GM12878 (cell line): ENCODE measurements at regions not wholly inside any gene's neighbourhood (a gene's known extent, or its start where the extent isn't known, plus 50 kb on each side); places are given as distances from the start of the nearest gene placed in this dataset.

ENCODE experiments used
- ATAC-seq: fragments of 200-7000 bp; cut with Tn5 transposase; 3 replicates; pipeline ENCODE4 v1.9.1; 2020; ENCODE audit warnings: mild to moderate bottlenecking, moderate library complexity
- BruUV-seq: library from RNA; stranded (reverse); fragments of 400-500 nt; replicated peaks from 2 replicates; lab custom pipeline; 2021; lab: Mats Ljungman, UMichigan
- CTCF ChIA-PET: fragments of 300-600 bp; sonication (Branson Sonifier 250); formaldehyde crosslinking; extraction: SDS; loops from one replicate; lab custom pipeline; 2021; ENCODE audit warnings: inconsistent platforms; lab: Yijun Ruan, JAX
- POLR2A ChIA-PET: fragments of 350-600 bp; formaldehyde crosslinking; extraction: SDS; loops from one replicate; lab custom pipeline; 2021; ENCODE audit warnings: inconsistent platforms; lab: Charles Lee
- RAD21 ChIA-PET: fragments of 300-600 bp; sonication (Branson Sonifier 250); formaldehyde crosslinking; loops from one replicate; lab custom pipeline; 2023; ENCODE audit warnings: antibody characterized with exemption; ENCODE audit not compliant: unreplicated experiment; lab: Charles Lee
- SMC1A ChIA-PET: fragments of 300-600 bp; sonication (Branson Sonifier 250); formaldehyde crosslinking; loops from one replicate; lab custom pipeline; 2023; ENCODE audit not compliant: unreplicated experiment, uncharacterized antibody; lab: Charles Lee
- DNase-seq: peaks from one replicate; pipeline ENCODE4 v3.0.0-alpha.2; 2011; ENCODE audit warnings: low read depth, low spot score
- FAIRE-seq: peaks from 3 replicates; lab custom pipeline; 2011; peaks lifted over from hg19 to GRCh38; lab: Jason Lieb, UNC
- H2AFZ ChIP-seq: 2 replicates; pipeline ENCODE4 v1.6.0; 2011; ENCODE audit warnings: low read depth, low read length, control low read depth; ENCODE audit not compliant: control insufficient read depth
- H3K27ac ChIP-seq: 2 replicates; pipeline ENCODE4 v1.5.1; 2011; ENCODE audit warnings: control low read depth; ENCODE audit not compliant: control insufficient read depth, insufficient read depth
- H3K27me3 ChIP-seq, 2 experiments: replicated peaks in 1 of 2; 2 replicates each; pipeline versions ENCODE4 v1.6.0 to v1.6.1; 2011; ENCODE audit warnings: low read length in 1 of 2; ENCODE audit not compliant: control insufficient read depth in 2 of 2, insufficient read depth in 2 of 2
- H3K36me3 ChIP-seq, 2 experiments: 2 replicates each; pipeline ENCODE4 v1.5.1; 2011; ENCODE audit warnings: low read length in 1 of 2; ENCODE audit not compliant: control insufficient read depth in 2 of 2, insufficient read depth in 2 of 2
- H3K4me1 ChIP-seq: 2 replicates; pipeline ENCODE4 v1.6.1; 2011; ENCODE audit warnings: mild to moderate bottlenecking, low read length, moderate library complexity, mixed read lengths; ENCODE audit not compliant: control insufficient read depth, insufficient read depth
- H3K4me2 ChIP-seq: 2 replicates; pipeline ENCODE4 v1.6.0; 2011; ENCODE audit warnings: control low read depth; ENCODE audit not compliant: control insufficient read depth, insufficient read depth
- H3K4me3 ChIP-seq: fragments of 200-600 bp; sonication (generic); 2 replicates; pipeline ENCODE4 v1.5.1; 2016
- H3K79me2 ChIP-seq: 2 replicates; pipeline ENCODE4 v1.6.0; 2011; ENCODE audit warnings: low read length; ENCODE audit not compliant: control insufficient read depth, insufficient read depth
- H3K9ac ChIP-seq: 2 replicates; pipeline ENCODE4 v1.8.0; 2011; ENCODE audit warnings: low read length, control low read depth, mixed read lengths; ENCODE audit not compliant: control insufficient read depth, insufficient read depth
- H3K9me3 ChIP-seq: replicated peaks from 3 replicates; pipeline ENCODE4 v1.5.1; 2011; ENCODE audit warnings: mild to moderate bottlenecking, low read length; ENCODE audit not compliant: control insufficient read depth, insufficient read depth
- H4K20me1 ChIP-seq: 2 replicates; pipeline ENCODE4 v1.6.0; 2011; ENCODE audit not compliant: control insufficient read depth, insufficient read depth
- BACH1 ChIP-seq: fragments of 450-650 bp; IDR thresholded peaks from 2 replicates; pipeline ENCODE4 v1.6.1; 2017; ENCODE audit warnings: mild to moderate bottlenecking, borderline replicate concordance
- CREB1 ChIP-seq: IDR thresholded peaks from 2 replicates; pipeline ENCODE4 v1.6.1; 2012; ENCODE audit warnings: low read depth, mild to moderate bottlenecking, inconsistent platforms
- DPF2 ChIP-seq: fragments of 450-650 bp; IDR thresholded peaks from 2 replicates; pipeline ENCODE4 v1.6.1; 2017; ENCODE audit warnings: mild to moderate bottlenecking
- EED ChIP-seq: sonication (generic); IDR thresholded peaks from 2 replicates; pipeline ENCODE4 v1.6.1; 2016; ENCODE audit warnings: antibody characterized with exemption, low read depth
- EZH2 ChIP-seq: IDR thresholded peaks from 2 replicates; pipeline ENCODE4 v1.6.1; 2012; ENCODE audit warnings: low read depth, mild to moderate bottlenecking, control low read depth, inconsistent platforms, low read length, borderline replicate concordance; ENCODE audit not compliant: control insufficient read depth
- HCFC1 ChIP-seq: fragments of 150-350 bp; IDR thresholded peaks from 2 replicates; pipeline ENCODE4 v1.6.1; 2014; ENCODE audit warnings: low read length
- HDAC2 ChIP-seq: fragments of 200-600 bp; sonication (generic); IDR thresholded peaks from 2 replicates; pipeline ENCODE4 v1.6.1; 2017
- MTA2 ChIP-seq: fragments of 450-650 bp; IDR thresholded peaks from 2 replicates; pipeline ENCODE4 v1.6.1; 2016; ENCODE audit warnings: low read depth, mild to moderate bottlenecking, moderate library complexity
- RAD51 ChIP-seq: fragments of 450-650 bp; IDR thresholded peaks from 2 replicates; pipeline ENCODE4 v1.6.1; 2016; ENCODE audit warnings: moderate library complexity, mild to moderate bottlenecking, inconsistent platforms
- SKIL ChIP-seq: fragments of 450-650 bp; IDR thresholded peaks from 2 replicates; pipeline ENCODE4 v1.6.1; 2017; ENCODE audit warnings: mild to moderate bottlenecking, low read depth, inconsistent platforms; ENCODE audit not compliant: poor library complexity, severe bottlenecking
- SMAD1 ChIP-seq: fragments of 450-650 bp; IDR thresholded peaks from 2 replicates; pipeline ENCODE4 v1.6.1; 2018; ENCODE audit warnings: mild to moderate bottlenecking, low read depth; ENCODE audit not compliant: partially characterized antibody
- SPI1 ChIP-seq: IDR thresholded peaks from 2 replicates; pipeline ENCODE4 v1.6.1; 2011; ENCODE audit warnings: low read depth, mild to moderate bottlenecking, low read length, moderate library complexity, borderline replicate concordance; ENCODE audit not compliant: insufficient read depth
- TAF1 ChIP-seq: IDR thresholded peaks from 2 replicates; pipeline ENCODE4 v1.6.1; 2011; ENCODE audit warnings: mild to moderate bottlenecking, low read depth, low read length, borderline replicate concordance
- TBL1XR1 ChIP-seq: IDR thresholded peaks from 2 replicates; pipeline ENCODE4 v1.6.1; 2012; ENCODE audit warnings: low read depth, low read length, improper control_type of control experiment
- WGBS: methylation state at CpG from one replicate; pipeline ENCODE4 v1.1.6; 2016; ENCODE audit warnings: low lambda C conversion rate; ENCODE audit not compliant: insufficient replicate concordance, insufficient coverage; ENCODE audit errors: missing lambda C conversion rate; 5-methylcytosine and 5-hydroxymethylcytosine counted together
- in situ Hi-C: fragments of 300-500 bp; cut with MboI; formaldehyde crosslinking; loops from 9 replicates; pipeline ENCODE4 v1.14.3; 2018; ENCODE audit warnings: mixed read lengths
- intact Hi-C: fragments of 100-400 bp; cut with micrococcal nuclease; formaldehyde crosslinking; loops from one replicate; pipeline ENCODE4 v1.14.2; 2022; ENCODE audit not compliant: unreplicated experiment
- TF ChIP-seq, protein P1 (sequence below): IDR thresholded peaks from 2 replicates; pipeline ENCODE4 v1.6.1; 2012; ENCODE audit warnings: low read depth, low read length, improper control_type of control experiment
- TF ChIP-seq, protein P2 (sequence below): fragments of 450-650 bp; IDR thresholded peaks from 2 replicates; pipeline ENCODE4 v1.6.1; 2017; ENCODE audit warnings: mild to moderate bottlenecking

- CTCF ChIA-PET, result interaction anchor here (6.9 kb wide), 1 partner anchor 243 kb away, joined by 96 read pairs; no protein-coding TSS in a partner anchor
- H3K79me2 ChIP-seq, result no peaks in the 10 kb centered on the region
- no TSS peak for BruUV-seq
- no peak for ATAC-seq
- TF ChIP-seq BACH1 (no peak), SPI1 (no peak), HDAC2 (no peak), DPF2 (no peak), TBL1XR1 (no peak), SMAD1 (no peak), RAD51 (no peak), EZH2 (no peak), MTA2 (no peak), TAF1 (no peak), EED (no peak), SKIL (no peak), CREB1 (no peak), HCFC1 (no peak)
- TF ChIP-seq, protein P1, sequence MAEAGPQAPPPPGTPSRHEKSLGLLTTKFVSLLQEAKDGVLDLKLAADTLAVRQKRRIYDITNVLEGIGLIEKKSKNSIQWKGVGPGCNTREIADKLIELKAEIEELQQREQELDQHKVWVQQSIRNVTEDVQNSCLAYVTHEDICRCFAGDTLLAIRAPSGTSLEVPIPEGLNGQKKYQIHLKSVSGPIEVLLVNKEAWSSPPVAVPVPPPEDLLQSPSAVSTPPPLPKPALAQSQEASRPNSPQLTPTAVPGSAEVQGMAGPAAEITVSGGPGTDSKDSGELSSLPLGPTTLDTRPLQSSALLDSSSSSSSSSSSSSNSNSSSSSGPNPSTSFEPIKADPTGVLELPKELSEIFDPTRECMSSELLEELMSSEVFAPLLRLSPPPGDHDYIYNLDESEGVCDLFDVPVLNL, result no peak
- TF ChIP-seq, protein P2, sequence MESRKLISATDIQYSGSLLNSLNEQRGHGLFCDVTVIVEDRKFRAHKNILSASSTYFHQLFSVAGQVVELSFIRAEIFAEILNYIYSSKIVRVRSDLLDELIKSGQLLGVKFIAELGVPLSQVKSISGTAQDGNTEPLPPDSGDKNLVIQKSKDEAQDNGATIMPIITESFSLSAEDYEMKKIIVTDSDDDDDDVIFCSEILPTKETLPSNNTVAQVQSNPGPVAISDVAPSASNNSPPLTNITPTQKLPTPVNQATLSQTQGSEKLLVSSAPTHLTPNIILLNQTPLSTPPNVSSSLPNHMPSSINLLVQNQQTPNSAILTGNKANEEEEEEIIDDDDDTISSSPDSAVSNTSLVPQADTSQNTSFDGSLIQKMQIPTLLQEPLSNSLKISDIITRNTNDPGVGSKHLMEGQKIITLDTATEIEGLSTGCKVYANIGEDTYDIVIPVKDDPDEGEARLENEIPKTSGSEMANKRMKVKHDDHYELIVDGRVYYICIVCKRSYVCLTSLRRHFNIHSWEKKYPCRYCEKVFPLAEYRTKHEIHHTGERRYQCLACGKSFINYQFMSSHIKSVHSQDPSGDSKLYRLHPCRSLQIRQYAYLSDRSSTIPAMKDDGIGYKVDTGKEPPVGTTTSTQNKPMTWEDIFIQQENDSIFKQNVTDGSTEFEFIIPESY, result no peak
- H3K4me1 ChIP-seq, result no peaks in the 10 kb centered on the region
- in situ Hi-C loops, result no loop called here
- intact Hi-C loops, result loop anchor here (10.0 kb wide), 1 partner anchor 698 kb away; no protein-coding TSS in a partner anchor
- no peak overlapping the region for H3K9ac ChIP-seq
- 47% methylated on average over 6 of the region's 6 CpGs for WGBS
- no peaks in the 10 kb centered on the region for H4K20me1 ChIP-seq
- H3K36me3 ChIP-seq, result no peaks in the 10 kb centered on the region
- no peak overlapping the region for H3K4me3 ChIP-seq
- FAIRE-seq, result no peak
- POLR2A ChIA-PET, result no interaction called here
- no peak for DNase-seq
- no peak overlapping the region for H3K4me2 ChIP-seq
- no peak overlapping the region for H2AFZ ChIP-seq
- SMC1A ChIA-PET, result interaction anchor here (1.1 to 7.7 kb wide), 2 partner anchors 239 to 252 kb away, joined by 3 to 99 read pairs; no protein-coding TSS in a partner anchor
- H3K9me3 ChIP-seq, result no peaks in the 10 kb centered on the region; the same call in 2 of the 3 replicates
- H3K27me3 ChIP-seq, result no peaks in the 10 kb centered on the region
- RAD21 ChIA-PET, result no interaction called here
- no peak overlapping the region for H3K27ac ChIP-seq
Observed at GRCh38 chr13:97106323-97106722, 112.0 kb upstream of the OXGR1 start.
